GM11168 (cell line): ENCODE measurements at regions not wholly inside any gene's neighbourhood (a gene's known extent, or its start where the extent isn't known, plus 50 kb on each side); places are given as distances from the start of the nearest gene placed in this dataset.
"Not testable (repeated sequence)": the region's sequence is repeated elsewhere in the genome, so short reads cannot be mapped to it uniquely, and the experiment has no call there.

Experiments
- in situ Hi-C: fragments of 300-500 bp; cut with MboI; formaldehyde crosslinking; loops from one replicate; pipeline ENCODE4 v1.12.0; 2022; ENCODE audit warnings: low sequenced_read_pairs; ENCODE audit not compliant: unreplicated experiment

GRCh38 chr17:22399037-22399436, 706.7 kb downstream of the KCNJ18 start:
- in situ Hi-C loops = not testable (repeated sequence)

GRCh38 chr17:22405080-22405479, 712.8 kb downstream of the KCNJ18 start:
- in situ Hi-C loops = not testable (repeated sequence)

GRCh38 chr17:22409160-22409751, 716.9 kb downstream of the KCNJ18 start:
- in situ Hi-C loops = no loop called here

GRCh38 chr17:22410136-22410535, 717.8 kb downstream of the KCNJ18 start:
- in situ Hi-C loops = no loop called here

- in situ Hi-C loops = no loop called here
Observed at GRCh38 chr17:22411185-22411784, 719.0 kb downstream of the KCNJ18 start.

- in situ Hi-C loops = no loop called here
Observed at GRCh38 chr17:22435231-22435974, 743.1 kb downstream of the KCNJ18 start.

- in situ Hi-C loops = no loop called here
Observed at GRCh38 chr17:22441776-22442175, 749.5 kb downstream of the KCNJ18 start.

- in situ Hi-C loops = no loop called here
Observed at GRCh38 chr17:22443061-22443460, 750.7 kb downstream of the KCNJ18 start.

GRCh38 chr17:22453181-22453580, 760.9 kb downstream of the KCNJ18 start:
- in situ Hi-C loops = no loop called here

GRCh38 chr17:22454070-22454999, 762.0 kb downstream of the KCNJ18 start:
- in situ Hi-C loops = no loop called here

GRCh38 chr17:22459331-22459952, 767.1 kb downstream of the KCNJ18 start:
- in situ Hi-C loops = no loop called here

GRCh38 chr17:22459953-22460350, 767.6 kb downstream of the KCNJ18 start:
- in situ Hi-C loops = no loop called here

- in situ Hi-C loops = no loop called here
Observed at GRCh38 chr17:22460461-22461063, 768.2 kb downstream of the KCNJ18 start.

- in situ Hi-C loops = no loop called here
Observed at GRCh38 chr17:22461460-22462145, 769.3 kb downstream of the KCNJ18 start.

GRCh38 chr17:22462461-22462860, 770.1 kb downstream of the KCNJ18 start:
- in situ Hi-C loops = no loop called here

GRCh38 chr17:22463110-22463850, 771.0 kb downstream of the KCNJ18 start:
- in situ Hi-C loops = no loop called here

GRCh38 chr17:22464041-22464440, 771.7 kb downstream of the KCNJ18 start:
- in situ Hi-C loops = no loop called here

- in situ Hi-C loops = no loop called here
Observed at GRCh38 chr17:22467720-22468119, 775.4 kb downstream of the KCNJ18 start.
